K562 (cell line): ENCODE measurements at regions not wholly inside any gene's neighbourhood (a gene's known extent, or its start where the extent isn't known, plus 50 kb on each side); places are given as distances from the start of the nearest gene placed in this dataset.
A peak's percentile ranks its signal among the peaks of the same experiment; 100 is the strongest.

Experiments
- ARID1B ChIP-seq: fragments of 450-650 bp; IDR thresholded peaks from 2 replicates; pipeline ENCODE4 v1.6.1; 2016; ENCODE audit warnings: antibody characterized with exemption, mild to moderate bottlenecking, inconsistent platforms
- CBFA2T3 ChIP-seq: fragments of 450-650 bp; IDR thresholded peaks from 2 replicates; pipeline ENCODE4 v1.6.1; 2017
- CBFB ChIP-seq: sonication (generic); formaldehyde crosslinking; IDR thresholded peaks from 2 replicates; pipeline ENCODE4 v1.4.0; 2020; ENCODE audit warnings: mild to moderate bottlenecking, missing genetic modification reagents
- DPF2 ChIP-seq: fragments of 450-650 bp; IDR thresholded peaks from 2 replicates; pipeline ENCODE4 v1.6.1; 2016
- EHMT2 ChIP-seq: fragments of 450-650 bp; IDR thresholded peaks from 2 replicates; pipeline ENCODE4 v1.6.1; 2018; ENCODE audit warnings: antibody characterized with exemption
- GTF3C2 ChIP-seq: IDR thresholded peaks from 3 replicates; pipeline ENCODE4 v1.6.1; 2011; ENCODE audit warnings: borderline replicate concordance, mild to moderate bottlenecking, moderate library complexity; ENCODE audit not compliant: insufficient read length; ENCODE audit errors: extremely low read depth
- HDAC1 ChIP-seq, 2 experiments: fragments of 450-650 bp; IDR thresholded peaks; 2 replicates each; pipeline ENCODE4 v1.6.1; 2016 to 2017; ENCODE audit warnings: inconsistent platforms in 1 of 2, mild to moderate bottlenecking in 1 of 2, moderate library complexity in 1 of 2
- HES1 ChIP-seq: fragments of 450-650 bp; IDR thresholded peaks from 2 replicates; pipeline ENCODE4 v1.6.1; 2016; ENCODE audit warnings: low read depth, mild to moderate bottlenecking, moderate library complexity
- HNRNPK ChIP-seq: fragments of 200-400 bp; formaldehyde crosslinking; IDR thresholded peaks from one replicate; pipeline ENCODE4 v1.6.1; 2018; ENCODE audit warnings: mild to moderate bottlenecking, low read depth, low read length; ENCODE audit not compliant: poor library complexity, severe bottlenecking
- HSF4 ChIP-seq: fragments of 250-450 bp; sonication (Bioruptor Pico); IDR thresholded peaks from 2 replicates; pipeline ENCODE4 v2.1.2; 2022; ENCODE audit warnings: mild to moderate bottlenecking, moderate library complexity, borderline replicate concordance
- MNT ChIP-seq, 2 experiments: fragments of 450-650 bp; conservative IDR thresholded peaks; 2 replicates each; pipeline ENCODE4 v1.6.1; 2017; ENCODE audit warnings: mild to moderate bottlenecking in 2 of 2, moderate library complexity in 2 of 2
- MTA2 ChIP-seq: fragments of 450-650 bp; IDR thresholded peaks from 2 replicates; pipeline ENCODE4 v1.6.1; 2016; ENCODE audit warnings: low read depth
- NFRKB ChIP-seq: fragments of 450-650 bp; IDR thresholded peaks from 2 replicates; pipeline ENCODE4 v1.6.1; 2016; ENCODE audit warnings: low read depth
- RBBP5 ChIP-seq: fragments of 200-600 bp; sonication (generic); IDR thresholded peaks from 2 replicates; pipeline ENCODE4 v1.6.1; 2012; ENCODE audit warnings: borderline replicate concordance, mild to moderate bottlenecking, low read length, control low read depth, inconsistent platforms; ENCODE audit not compliant: insufficient read depth, poor library complexity, severe bottlenecking
- TEAD4 ChIP-seq, 2 experiments: sonication (generic) in 1 of 2; formaldehyde crosslinking in 1 of 2; IDR thresholded peaks; 2 replicates each; pipeline versions ENCODE4 v1.6.1 to v1.8.0; 2012 to 2022; ENCODE audit warnings: borderline replicate concordance in 1 of 2, inconsistent platforms in 1 of 2, low read length in 1 of 2, mild to moderate bottlenecking in 1 of 2, missing genetic modification reagents in 1 of 2
- TRIM24 ChIP-seq, 2 experiments: fragments of 450-650 bp; IDR thresholded peaks; 2 replicates each; pipeline ENCODE4 v1.6.1; 2016
- ZNF778 ChIP-seq: fragments of 450-650 bp; formaldehyde crosslinking; IDR thresholded peaks from 2 replicates; pipeline ENCODE4 v1.4.0; 2020; ENCODE audit warnings: mild to moderate bottlenecking, moderate library complexity
- TF ChIP-seq, protein P1 (sequence below), 2 experiments: IDR thresholded peaks; 2 replicates each; pipeline ENCODE4 v1.6.1; 2011; ENCODE audit warnings: borderline replicate concordance in 1 of 2, control low read depth in 1 of 2, low read depth in 1 of 2, low read length in 1 of 2, mild to moderate bottlenecking in 1 of 2, mixed read lengths in 1 of 2, moderate library complexity in 1 of 2; ENCODE audit not compliant: insufficient read depth in 1 of 2, insufficient read length in 1 of 2, poor library complexity in 1 of 2, severe bottlenecking in 1 of 2; ENCODE audit errors: extremely low read depth in 1 of 2

DNA sequence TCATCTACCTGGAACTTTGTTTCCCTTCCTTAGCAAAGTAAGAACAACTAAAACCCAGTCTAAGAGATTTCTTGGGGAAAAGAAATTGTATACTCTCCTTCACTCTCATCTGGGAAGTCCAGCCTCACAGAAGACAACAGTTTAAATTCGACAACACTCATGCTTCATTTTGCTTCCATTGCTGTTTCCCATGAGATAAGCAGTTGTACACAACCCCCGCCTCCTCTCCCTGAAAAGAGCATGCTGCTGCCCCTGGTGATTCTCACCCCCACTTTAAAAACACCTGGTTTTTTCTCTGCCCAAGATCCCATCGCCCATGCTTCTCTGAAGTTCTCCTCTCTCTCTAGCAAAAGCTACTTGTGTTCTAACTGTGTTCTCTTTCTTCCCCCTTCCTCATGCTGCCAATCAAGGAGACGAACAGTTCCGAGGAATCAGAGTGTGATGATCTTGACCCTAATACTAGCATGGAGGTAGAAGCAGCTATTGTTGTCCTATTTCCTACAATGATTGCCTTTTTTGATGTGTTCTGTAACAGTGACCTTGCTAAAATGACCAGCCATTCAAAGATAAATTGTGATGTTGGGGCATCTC, 51.1 kb upstream of the UMPS start (continued):
- TF ChIP-seq MNT (conservative IDR thresholded peaks at IDR 0.05) (peak; percentile 61 to 76; a peak in 3 of 4 replicates), HNRNPK (no peak), ARID1B (peak; percentile 76), MTA2 (peak; percentile 22; the same call in 1 of the 2 replicates), RBBP5 (no peak), GTF3C2 (no peak), ZNF778 (CRISPR knock-in tag) (no peak), CBFA2T3 (peak; percentile 81), NFRKB (0 out of 2 replicates have a peak, but pooled peaks have one; percentile 51), TEAD4 (IDR thresholded peaks at IDR 0.05; ENCODE audit: low read length) (peak; percentile 32; the same call in 1 of the 2 replicates), TEAD4 (CRISPR knock-in tag; IDR thresholded peaks at IDR 0.05; ENCODE audit: borderline replicate concordance) (no peak), HDAC1 (IDR thresholded peaks at IDR 0.05) (peak in 1 of 2 experiments; percentile 46; a peak in 2 of 4 replicates), EHMT2 (0 out of 2 replicates have a peak, but pooled peaks have one; percentile 17), HES1 (no peak), HSF4 (CRISPR knock-in tag) (no peak), CBFB (CRISPR knock-in tag) (no peak), DPF2 (peak; percentile 65; the same call in 1 of the 2 replicates), TRIM24 (IDR thresholded peaks at IDR 0.05) (0 out of 4 replicates have a peak, but pooled peaks of 1 of the 2 experiments have one; percentile 19)
- TF ChIP-seq, protein P1, sequence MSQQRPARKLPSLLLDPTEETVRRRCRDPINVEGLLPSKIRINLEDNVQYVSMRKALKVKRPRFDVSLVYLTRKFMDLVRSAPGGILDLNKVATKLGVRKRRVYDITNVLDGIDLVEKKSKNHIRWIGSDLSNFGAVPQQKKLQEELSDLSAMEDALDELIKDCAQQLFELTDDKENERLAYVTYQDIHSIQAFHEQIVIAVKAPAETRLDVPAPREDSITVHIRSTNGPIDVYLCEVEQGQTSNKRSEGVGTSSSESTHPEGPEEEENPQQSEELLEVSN (IDR thresholded peaks at IDR 0.05; ENCODE audit: borderline replicate concordance in 1 of 2, extremely low read depth in 1 of 2, insufficient read depth in 1 of 2, insufficient read length in 1 of 2, low read depth in 1 of 2, low read length in 1 of 2, poor library complexity in 1 of 2, severe bottlenecking in 1 of 2), result no peak
